Inflammatory macrophage (primary cell): ENCODE measurements at regions not wholly inside any gene's neighbourhood (a gene's known extent, or its start where the extent isn't known, plus 50 kb on each side); places are given as distances from the start of the nearest gene placed in this dataset.
"Not testable (repeated sequence)": the region's sequence is repeated elsewhere in the genome, so short reads cannot be mapped to it uniquely, and the experiment has no call there.

Experiments used
- DNase-seq, 2 donors: peaks; one replicate each; pipeline ENCODE4 v3.0.0-alpha.2; 2020 to 2022

GRCh38 chr20:29883514-29884219 lies 1373.8 kb upstream of the DEFB115 start:
- DNase-seq: not testable (repeated sequence)

- not testable (repeated sequence) for DNase-seq
Measured at GRCh38 chr20:29884322-29884721, 1373.1 kb upstream of the DEFB115 start.

DNA sequence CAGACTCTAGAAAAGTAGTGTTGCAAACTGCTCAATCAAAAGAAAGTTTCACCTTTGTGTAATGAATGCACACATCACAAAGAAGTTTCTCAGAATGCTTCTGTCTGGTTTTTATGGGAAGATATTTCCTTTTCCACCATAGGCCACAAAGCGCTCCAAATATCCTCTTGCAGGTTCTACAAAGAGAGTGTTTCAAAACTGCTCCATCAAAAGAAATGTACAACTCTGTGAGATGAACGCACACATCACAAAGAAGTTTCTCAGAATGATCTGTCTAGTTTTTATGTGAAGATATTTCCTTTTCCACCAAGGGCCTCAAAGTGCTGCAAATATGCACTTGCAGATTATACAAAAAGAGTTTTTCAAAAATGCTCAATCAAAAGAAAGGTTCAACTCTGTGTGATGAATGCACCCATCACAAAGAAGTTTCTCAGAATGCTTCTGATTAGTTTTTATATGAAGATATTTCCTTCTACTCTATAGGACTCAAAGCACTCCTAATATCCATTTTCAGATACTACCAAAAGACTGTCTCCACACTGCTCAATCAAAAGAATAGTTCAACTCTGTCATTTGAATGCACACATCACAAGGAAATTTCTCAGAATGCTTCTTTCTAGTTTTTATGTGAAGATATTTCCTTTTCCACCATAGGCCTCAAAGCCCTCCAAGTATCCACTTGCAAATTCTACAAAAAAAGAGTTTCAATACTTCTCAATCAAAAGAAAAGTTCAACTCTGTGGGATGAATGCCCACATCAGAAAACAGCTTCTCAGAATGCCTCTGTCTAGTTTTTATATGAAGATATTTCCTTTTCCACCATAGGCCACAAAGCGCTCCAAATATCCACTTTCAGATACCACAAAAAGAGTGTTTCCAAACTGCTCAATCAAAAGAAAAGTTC lies 1371.9 kb upstream of the DEFB115 start:
- DNase-seq: not testable (repeated sequence)

DNA sequence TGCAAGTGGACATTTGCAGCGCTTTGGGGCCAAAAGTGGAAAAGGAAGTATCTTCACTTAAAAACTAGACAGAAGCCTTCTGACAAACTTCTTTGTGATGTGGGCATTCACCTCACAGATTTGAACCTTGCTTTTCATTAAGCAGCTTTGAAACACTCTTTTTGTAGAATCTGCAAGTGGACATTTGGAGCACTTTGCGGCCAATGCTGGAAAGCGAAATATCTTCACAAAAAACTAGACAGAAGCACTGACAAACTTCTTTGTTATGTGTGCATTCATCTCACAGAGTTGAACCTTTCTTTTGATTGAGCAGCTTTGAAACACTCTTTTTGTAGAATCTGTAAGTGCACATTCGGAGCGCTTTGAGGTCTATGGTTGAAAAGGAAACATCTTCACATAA lies 1365.9 kb upstream of the DEFB115 start:
- not testable (repeated sequence) for DNase-seq
